Activated B cell treated with CpG ODN at 0.5 μM for 24 hours (primary cell): ENCODE measurements at regions not wholly inside any gene's neighbourhood (a gene's known extent, or its start where the extent isn't known, plus 50 kb on each side); places are given as distances from the start of the nearest gene placed in this dataset.
"Not testable (repeated sequence)": the region's sequence is repeated elsewhere in the genome, so short reads cannot be mapped to it uniquely, and the experiment has no call there.

Experiments used
- ATAC-seq: fragments of 200-7000 bp; cut with Tn5 transposase; one replicate; pipeline ENCODE4 v1.10.0; 2021; ENCODE audit warnings: low read depth, mild to moderate bottlenecking, moderate library complexity
- CTCF ChIA-PET: fragments of 350-600 bp; sonication (Branson Sonifier 250); formaldehyde crosslinking; loops from one replicate; lab custom pipeline; 2021; ENCODE audit warnings: antibody characterized with exemption; lab: Charles Lee
- POLR2A ChIA-PET: fragments of 350-600 bp; sonication (Branson Sonifier 250); formaldehyde crosslinking; loops from one replicate; lab custom pipeline; 2021; ENCODE audit warnings: antibody characterized with exemption; lab: Charles Lee
- DNase-seq: peaks from one replicate; pipeline ENCODE4 v3.0.0; 2022
- H3K27ac Mint-ChIP-seq: one replicate; pipeline ENCODE4 v1.8.0; 2020; ENCODE audit warnings: mixed read lengths
- H3K27me3 Mint-ChIP-seq: one replicate; pipeline ENCODE4 v1.8.0; 2021; ENCODE audit warnings: mixed read lengths
- H3K36me3 Mint-ChIP-seq: one replicate; pipeline ENCODE4 v1.8.0; 2021; ENCODE audit warnings: low read depth, mixed read lengths
- H3K4me1 Mint-ChIP-seq: one replicate; pipeline ENCODE4 v1.8.0; 2021; ENCODE audit warnings: mixed read lengths
- H3K4me3 Mint-ChIP-seq: one replicate; pipeline ENCODE4 v1.8.0; 2020; ENCODE audit warnings: mild to moderate bottlenecking, mixed read lengths
- H3K9me3 Mint-ChIP-seq: one replicate; pipeline ENCODE4 v1.8.0; 2020; ENCODE audit warnings: mixed read lengths
- CTCF ChIP-seq: fragments of 200-600 bp; IDR thresholded peaks from one replicate; pipeline ENCODE4 v1.8.0; 2022; ENCODE audit warnings: antibody characterized with exemption, mild to moderate bottlenecking
- intact Hi-C: fragments of 100-400 bp; cut with micrococcal nuclease; formaldehyde crosslinking; loops from one replicate; pipeline ENCODE4 v1.15.1; 2024

- ATAC-seq (no peak), DNase-seq (no peak)
- no peak overlapping the region for H3K4me3 Mint-ChIP-seq
- CTCF ChIA-PET = no interaction called here
- H3K4me1 Mint-ChIP-seq = no peaks in the 10 kb centered on the region
- peaks cover 2% of the 10 kb centered on the region for H3K9me3 Mint-ChIP-seq
- POLR2A ChIA-PET = no interaction called here
- no peak overlapping the region for H3K27ac Mint-ChIP-seq
- TF ChIP-seq CTCF = no peak
- intact Hi-C loops = no loop called here
- H3K36me3 Mint-ChIP-seq = no peaks in the 10 kb centered on the region
- no peaks in the 10 kb centered on the region for H3K27me3 Mint-ChIP-seq
These were observed 99.8 kb downstream of the TFAP2A start for GRCh38 chr6:10315034-10315433.

GRCh38 chr6:10314163-10314955, 100.5 kb downstream of the TFAP2A start:
- intact Hi-C loops = no loop called here

GRCh38 chr6:10313799-10314162, 101.1 kb downstream of the TFAP2A start:
- no peaks in the 10 kb centered on the region for H3K27me3 Mint-ChIP-seq
- no peak for DNase-seq
- CTCF ChIA-PET = no interaction called here
- POLR2A ChIA-PET = no interaction called here
- intact Hi-C loops = no loop called here
- H3K9me3 Mint-ChIP-seq = no peaks in the 10 kb centered on the region
- H3K4me3 Mint-ChIP-seq = no peak overlapping the region
- H3K27ac Mint-ChIP-seq = no peak overlapping the region
- no peaks in the 10 kb centered on the region for H3K4me1 Mint-ChIP-seq
- ATAC-seq = no peak
- no peaks in the 10 kb centered on the region for H3K36me3 Mint-ChIP-seq
- TF ChIP-seq CTCF = no peak

More at GRCh38 chr6:10314163-10314955, 100.5 kb downstream of the TFAP2A start:
- ChIA-PET POLR2A (no interaction called here), CTCF (no interaction called here)
- no peaks in the 10 kb centered on the region for H3K36me3 Mint-ChIP-seq
- DNase-seq (no peak), ATAC-seq (no peak)
- no peak overlapping the region for H3K27ac Mint-ChIP-seq
- H3K27me3 Mint-ChIP-seq = no peaks in the 10 kb centered on the region
- H3K4me1 Mint-ChIP-seq = no peaks in the 10 kb centered on the region
- no peak for TF ChIP-seq CTCF
- peaks cover 2% of the 10 kb centered on the region for H3K9me3 Mint-ChIP-seq
- no peak overlapping the region for H3K4me3 Mint-ChIP-seq

- CTCF ChIA-PET = no interaction called here
- no peaks in the 10 kb centered on the region for H3K27me3 Mint-ChIP-seq
- no peaks in the 10 kb centered on the region for H3K9me3 Mint-ChIP-seq
- no peak for DNase-seq
- POLR2A ChIA-PET = no interaction called here
- intact Hi-C loops = no loop called here
- no peaks in the 10 kb centered on the region for H3K36me3 Mint-ChIP-seq
- no peak overlapping the region for H3K4me3 Mint-ChIP-seq
- H3K27ac Mint-ChIP-seq = no peak overlapping the region
- TF ChIP-seq CTCF = no peak
- no peaks in the 10 kb centered on the region for H3K4me1 Mint-ChIP-seq
- no peak for ATAC-seq
These were observed 102.4 kb downstream of the TFAP2A start for GRCh38 chr6:10312445-10312844.

- POLR2A ChIA-PET, CTCF ChIA-PET, ATAC-seq: not testable (repeated sequence)
These were observed 103.1 kb downstream of the TFAP2A start for GRCh38 chr6:10311546-10312405.

More at GRCh38 chr6:10311546-10312405, 103.1 kb downstream of the TFAP2A start:
- H3K9me3 Mint-ChIP-seq, DNase-seq, H3K27ac Mint-ChIP-seq, H3K36me3 Mint-ChIP-seq, intact Hi-C loops, H3K27me3 Mint-ChIP-seq, H3K4me3 Mint-ChIP-seq, H3K4me1 Mint-ChIP-seq: not testable (repeated sequence)
